Osteoblast (primary cell): ENCODE measurements at regions not wholly inside any gene's neighbourhood (a gene's known extent, or its start where the extent isn't known, plus 50 kb on each side); places are given as distances from the start of the nearest gene placed in this dataset.

ENCODE experiments used
- DNase-seq: peaks from one replicate; pipeline ENCODE4 v3.0.0; 2011; ENCODE audit warnings: low spot score, mixed read lengths; ENCODE audit not compliant: insufficient read length; ENCODE audit errors: missing footprints
- H2AFZ ChIP-seq: 2 replicates; pipeline ENCODE4 v1.6.0; 2011; ENCODE audit warnings: mild to moderate bottlenecking, low read length
- H3K27ac ChIP-seq: 2 replicates; pipeline ENCODE4 v1.5.1; 2011; ENCODE audit warnings: mild to moderate bottlenecking, low read depth, low read length, moderate library complexity
- H3K27me3 ChIP-seq: 2 replicates; pipeline ENCODE4 v1.6.0; 2012; ENCODE audit warnings: mild to moderate bottlenecking, control low read depth, inconsistent platforms, low read length, moderate library complexity; ENCODE audit not compliant: insufficient read depth
- H3K36me3 ChIP-seq: 2 replicates; pipeline ENCODE4 v1.5.1; 2011; ENCODE audit warnings: mild to moderate bottlenecking, low read length, control low read depth, moderate library complexity; ENCODE audit not compliant: insufficient read depth
- H3K4me1 ChIP-seq: 2 replicates; pipeline ENCODE4 v1.5.1; 2011; ENCODE audit warnings: mild to moderate bottlenecking, low read length, control low read depth, moderate library complexity; ENCODE audit not compliant: insufficient read depth
- H3K4me2 ChIP-seq: 2 replicates; pipeline ENCODE4 v1.6.0; 2011; ENCODE audit warnings: mild to moderate bottlenecking, low read length; ENCODE audit not compliant: insufficient read depth
- H3K4me3 ChIP-seq: fragments of 200-600 bp; sonication (generic); 3 replicates; pipeline ENCODE4 v1.5.1; 2012; ENCODE audit warnings: mild to moderate bottlenecking, low read length, inconsistent platforms; ENCODE audit not compliant: insufficient read depth
- H3K79me2 ChIP-seq: 2 replicates; pipeline ENCODE4 v1.6.0; 2012; ENCODE audit warnings: mild to moderate bottlenecking, low read length, control low read depth, inconsistent platforms; ENCODE audit not compliant: insufficient read depth
- H3K9me3 ChIP-seq: 2 replicates; pipeline ENCODE4 v1.5.1; 2011; ENCODE audit warnings: low read depth, low read length, control low read depth
- H4K20me1 ChIP-seq: 2 replicates; pipeline ENCODE4 v1.6.0; 2012; ENCODE audit warnings: mild to moderate bottlenecking, low read length, control low read depth; ENCODE audit not compliant: insufficient read depth
- TF ChIP-seq, protein P1 (sequence below): IDR thresholded peaks from 2 replicates; pipeline ENCODE4 v1.5.1; 2011; ENCODE audit warnings: mild to moderate bottlenecking, low read depth, low read length, moderate library complexity; ENCODE audit errors: extremely low read depth

DNA sequence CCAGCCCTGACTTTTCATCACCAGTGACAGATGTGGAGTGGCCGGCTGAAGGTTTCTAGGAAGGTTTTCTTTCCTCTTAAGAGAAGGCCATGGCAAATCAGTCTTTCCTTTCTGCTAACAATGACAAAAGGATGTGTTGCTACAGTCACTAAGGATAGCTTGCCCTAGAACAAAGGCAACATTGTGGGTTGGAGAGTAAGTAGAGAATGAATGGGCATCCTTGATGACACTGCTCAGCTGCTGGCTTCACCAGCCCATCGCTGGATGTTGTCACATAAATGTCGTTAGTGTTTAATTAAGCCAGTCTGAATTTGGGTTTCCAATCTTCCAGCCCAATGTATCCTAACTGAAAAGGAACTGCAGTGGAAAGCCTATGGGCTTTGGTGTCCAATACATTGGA lies 168.4 kb downstream of the ZIC5 start:
- TF ChIP-seq, protein P1, sequence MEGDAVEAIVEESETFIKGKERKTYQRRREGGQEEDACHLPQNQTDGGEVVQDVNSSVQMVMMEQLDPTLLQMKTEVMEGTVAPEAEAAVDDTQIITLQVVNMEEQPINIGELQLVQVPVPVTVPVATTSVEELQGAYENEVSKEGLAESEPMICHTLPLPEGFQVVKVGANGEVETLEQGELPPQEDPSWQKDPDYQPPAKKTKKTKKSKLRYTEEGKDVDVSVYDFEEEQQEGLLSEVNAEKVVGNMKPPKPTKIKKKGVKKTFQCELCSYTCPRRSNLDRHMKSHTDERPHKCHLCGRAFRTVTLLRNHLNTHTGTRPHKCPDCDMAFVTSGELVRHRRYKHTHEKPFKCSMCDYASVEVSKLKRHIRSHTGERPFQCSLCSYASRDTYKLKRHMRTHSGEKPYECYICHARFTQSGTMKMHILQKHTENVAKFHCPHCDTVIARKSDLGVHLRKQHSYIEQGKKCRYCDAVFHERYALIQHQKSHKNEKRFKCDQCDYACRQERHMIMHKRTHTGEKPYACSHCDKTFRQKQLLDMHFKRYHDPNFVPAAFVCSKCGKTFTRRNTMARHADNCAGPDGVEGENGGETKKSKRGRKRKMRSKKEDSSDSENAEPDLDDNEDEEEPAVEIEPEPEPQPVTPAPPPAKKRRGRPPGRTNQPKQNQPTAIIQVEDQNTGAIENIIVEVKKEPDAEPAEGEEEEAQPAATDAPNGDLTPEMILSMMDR: no peak

GRCh38 chr13:99802416-99802815 lies 169.2 kb downstream of the ZIC5 start:
- no peak overlapping the region for H2AFZ ChIP-seq
- H3K36me3 ChIP-seq: no peaks in the 10 kb centered on the region
- H3K4me2 ChIP-seq: no peak overlapping the region
- no peak overlapping the region for H3K4me3 ChIP-seq
- no peak for DNase-seq
- H3K9me3 ChIP-seq: no peaks in the 10 kb centered on the region
- H3K4me1 ChIP-seq: no peaks in the 10 kb centered on the region
- no peaks in the 10 kb centered on the region for H4K20me1 ChIP-seq
- TF ChIP-seq, protein P1: no peak
- no peaks in the 10 kb centered on the region for H3K79me2 ChIP-seq
- H3K27ac ChIP-seq: no peak overlapping the region
- H3K27me3 ChIP-seq: no peaks in the 10 kb centered on the region

More for the DNA sequence above, 168.4 kb downstream of the ZIC5 start:
- Histone ChIP-seq H3K27me3 (no peaks in the 10 kb centered on the region), H3K4me3 (no peak overlapping the region), H3K4me1 (no peaks in the 10 kb centered on the region), H4K20me1 (no peaks in the 10 kb centered on the region), H3K4me2 (no peak overlapping the region), H3K36me3 (no peaks in the 10 kb centered on the region), H2AFZ (no peak overlapping the region), H3K79me2 (no peaks in the 10 kb centered on the region), H3K27ac (no peak overlapping the region), H3K9me3 (no peaks in the 10 kb centered on the region)
- DNase-seq: no peak

DNA sequence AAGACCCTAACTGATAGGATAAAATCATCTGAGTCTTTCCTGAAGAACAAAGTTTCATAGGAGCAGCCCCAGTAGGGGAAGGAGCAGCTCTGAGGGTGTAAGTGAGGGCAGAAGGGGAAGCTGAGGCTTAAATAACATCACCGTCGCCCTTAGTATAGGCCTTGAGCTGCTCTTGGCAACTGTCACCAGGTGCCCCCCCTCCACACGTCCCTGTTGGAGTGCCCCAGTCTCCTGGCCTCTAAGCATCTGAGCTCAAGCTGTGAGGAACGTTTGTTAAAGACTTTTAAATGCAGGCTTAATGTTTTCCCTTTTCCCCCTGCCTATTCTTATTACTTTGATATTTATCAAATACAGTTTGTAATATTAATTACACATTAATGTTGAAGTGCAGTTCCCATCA lies 170.6 kb downstream of the ZIC5 start:
- no peak for DNase-seq
- H3K27ac ChIP-seq: no peak overlapping the region
- H3K4me3 ChIP-seq: no peak overlapping the region

GRCh38 chr13:99800011-99800410 lies 171.6 kb downstream of the ZIC5 start:
- TF ChIP-seq, protein P1: no peak
- H3K4me3 ChIP-seq: no peak overlapping the region
- H3K9me3 ChIP-seq: no peaks in the 10 kb centered on the region
- no peak overlapping the region for H3K4me2 ChIP-seq
- no peaks in the 10 kb centered on the region for H3K36me3 ChIP-seq
- H4K20me1 ChIP-seq: no peaks in the 10 kb centered on the region
- no peak for DNase-seq
- no peak overlapping the region for H3K27ac ChIP-seq
- no peaks in the 10 kb centered on the region for H3K79me2 ChIP-seq
- H2AFZ ChIP-seq: no peak overlapping the region
- no peaks in the 10 kb centered on the region for H3K4me1 ChIP-seq
- no peaks in the 10 kb centered on the region for H3K27me3 ChIP-seq

More for the DNA sequence above, 170.6 kb downstream of the ZIC5 start:
- Histone ChIP-seq H4K20me1 (no peaks in the 10 kb centered on the region), H3K4me1 (no peaks in the 10 kb centered on the region), H2AFZ (no peak overlapping the region), H3K9me3 (no peaks in the 10 kb centered on the region), H3K79me2 (no peaks in the 10 kb centered on the region), H3K36me3 (no peaks in the 10 kb centered on the region), H3K4me2 (no peak overlapping the region), H3K27me3 (no peaks in the 10 kb centered on the region)
- TF ChIP-seq, protein P1: no peak
